ENCODE measurements at regions not wholly inside any gene's neighbourhood (a gene's known extent, or its start where the extent isn't known, plus 50 kb on each side); places are given as distances from the start of the nearest gene placed in this dataset.

DNA sequence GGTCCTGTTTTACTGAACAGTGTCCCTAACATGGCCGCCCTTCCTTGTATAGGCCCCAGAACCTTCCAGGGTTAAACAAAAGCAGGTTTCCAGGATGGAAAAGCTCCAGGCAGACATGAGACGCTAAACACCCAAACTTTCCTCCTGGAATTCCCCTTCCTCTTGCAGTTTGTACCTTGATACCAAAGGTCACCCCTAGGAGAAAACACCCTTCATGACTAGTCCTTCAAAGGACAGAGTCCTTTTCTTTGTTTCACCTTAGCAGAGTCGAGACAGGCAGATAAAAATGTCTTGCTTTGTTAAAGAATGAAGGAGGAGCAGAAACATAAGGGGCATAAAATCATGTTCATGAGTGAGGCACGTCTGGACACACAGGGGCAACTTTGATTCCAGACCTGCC, 247.5 kb downstream of the BCOR start:
- Histone ChIP-seq H3K27me3 (no peaks in the 10 kb centered on the region), H3K27ac (no peak overlapping the region), H3K9me3 (no peaks in the 10 kb centered on the region), H3K4me1 (peaks cover 0 to under 1% (median under 1%) of the 10 kb centered on the region in 3 donors), H3K4me3 (no peak overlapping the region), H3K36me3 (no peaks in the 10 kb centered on the region)
- DNase-seq = no peak
- 69 to 80% methylated on average over 2 to 3 of the region's 4 CpGs for WGBS, 2 donors
- intact Hi-C loops (cut with DNase I) = no loop called here
- TF ChIP-seq, protein P1, sequence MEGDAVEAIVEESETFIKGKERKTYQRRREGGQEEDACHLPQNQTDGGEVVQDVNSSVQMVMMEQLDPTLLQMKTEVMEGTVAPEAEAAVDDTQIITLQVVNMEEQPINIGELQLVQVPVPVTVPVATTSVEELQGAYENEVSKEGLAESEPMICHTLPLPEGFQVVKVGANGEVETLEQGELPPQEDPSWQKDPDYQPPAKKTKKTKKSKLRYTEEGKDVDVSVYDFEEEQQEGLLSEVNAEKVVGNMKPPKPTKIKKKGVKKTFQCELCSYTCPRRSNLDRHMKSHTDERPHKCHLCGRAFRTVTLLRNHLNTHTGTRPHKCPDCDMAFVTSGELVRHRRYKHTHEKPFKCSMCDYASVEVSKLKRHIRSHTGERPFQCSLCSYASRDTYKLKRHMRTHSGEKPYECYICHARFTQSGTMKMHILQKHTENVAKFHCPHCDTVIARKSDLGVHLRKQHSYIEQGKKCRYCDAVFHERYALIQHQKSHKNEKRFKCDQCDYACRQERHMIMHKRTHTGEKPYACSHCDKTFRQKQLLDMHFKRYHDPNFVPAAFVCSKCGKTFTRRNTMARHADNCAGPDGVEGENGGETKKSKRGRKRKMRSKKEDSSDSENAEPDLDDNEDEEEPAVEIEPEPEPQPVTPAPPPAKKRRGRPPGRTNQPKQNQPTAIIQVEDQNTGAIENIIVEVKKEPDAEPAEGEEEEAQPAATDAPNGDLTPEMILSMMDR (IDR thresholded peaks at IDR 0.05) = no peak
- TF ChIP-seq POLR2A (IDR thresholded peaks at IDR 0.05) = no peak

DNA sequence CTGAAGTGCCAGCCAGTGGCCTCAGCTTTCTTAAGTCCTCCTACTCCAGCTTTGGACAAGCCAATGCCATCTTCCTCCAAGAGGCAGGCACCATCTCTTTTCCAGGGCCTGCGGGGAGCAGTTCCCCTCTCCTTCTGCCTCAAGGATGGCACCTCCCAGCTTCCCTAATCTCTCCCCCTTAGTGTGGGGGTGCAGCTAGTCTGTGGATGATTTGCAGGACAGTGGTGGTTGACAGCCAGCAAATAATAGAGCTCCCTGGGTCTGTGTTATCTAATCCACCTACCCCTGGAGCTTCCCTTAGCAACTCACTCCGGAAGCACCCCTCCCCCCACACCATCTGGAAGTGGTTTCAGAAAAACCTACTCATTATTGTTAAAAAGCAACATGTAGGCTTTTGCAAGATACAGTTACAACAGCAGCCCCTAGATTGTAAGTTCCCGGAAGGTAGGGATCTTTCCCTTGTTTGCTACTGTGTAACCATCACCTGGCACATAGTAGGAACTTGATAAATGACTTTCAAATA, 247.1 kb downstream of the BCOR start:
- Histone ChIP-seq H3K36me3 (no peaks in the 10 kb centered on the region), H3K4me1 (peaks cover 0 to 5% (median 5%) of the 10 kb centered on the region in 3 donors), H3K4me3 (no peak overlapping the region), H3K27ac (no peak overlapping the region), H3K9me3 (no peaks in the 10 kb centered on the region), H3K27me3 (no peaks in the 10 kb centered on the region)
- WGBS, 2 donors = 52 to 54% methylated on average over 1 to 3 of the region's 3 CpGs
- intact Hi-C loops (cut with DNase I) = no loop called here
- no peak for DNase-seq
- TF ChIP-seq, protein P1 (IDR thresholded peaks at IDR 0.05) = no peak
- no peak for TF ChIP-seq POLR2A (IDR thresholded peaks at IDR 0.05)

DNA sequence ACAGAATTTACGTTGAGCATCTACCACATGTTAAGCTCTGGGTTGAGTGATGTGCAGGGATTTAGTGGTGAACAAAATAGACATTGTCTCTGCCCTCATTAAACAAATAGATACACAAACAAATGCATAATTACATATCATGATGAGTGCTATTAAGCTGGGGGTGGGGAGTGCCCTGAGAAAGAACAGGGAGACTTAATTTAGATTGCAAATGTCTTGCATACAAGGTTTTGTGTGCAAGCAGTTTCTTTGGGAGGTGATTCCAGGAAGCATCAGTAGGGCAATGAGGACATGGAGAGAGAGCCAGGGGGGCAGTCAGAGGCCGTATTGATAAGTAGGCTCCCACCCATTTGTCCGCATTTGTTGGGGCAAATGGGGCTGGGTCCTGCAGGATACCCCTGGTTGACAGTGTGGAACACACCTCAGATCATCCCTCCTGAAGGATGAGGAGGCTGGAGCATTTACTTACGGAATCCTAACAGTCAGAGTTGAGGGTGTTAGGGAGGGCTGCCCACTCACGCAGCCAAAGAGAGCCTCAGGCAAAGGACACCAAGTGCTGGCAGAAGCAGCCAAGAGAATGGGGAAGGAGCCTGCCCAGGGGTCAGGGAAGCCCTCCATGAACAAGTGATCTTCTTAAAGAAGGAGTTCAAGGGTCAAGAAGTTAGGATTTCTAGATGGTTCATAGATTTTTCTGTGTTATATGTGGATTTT, 245.9 kb downstream of the BCOR start:
- WGBS, 2 donors = 64% methylated on average over 5 of the region's 5 CpGs; no CpG with 5 or more reads in 1 of the 2 donors
- TF ChIP-seq, protein P1 (IDR thresholded peaks at IDR 0.05) = no peak
- no peak for TF ChIP-seq POLR2A (IDR thresholded peaks at IDR 0.05)
- H3K4me3 ChIP-seq = no peak overlapping the region
- intact Hi-C loops (cut with DNase I) = no loop called here
- no peaks in the 10 kb centered on the region for H3K27me3 ChIP-seq
- peaks cover 0 to 11% (median 10%) of the 10 kb centered on the region in 3 donors for H3K4me1 ChIP-seq
- no peak overlapping the region for H3K27ac ChIP-seq
- no peak for DNase-seq
- no peaks in the 10 kb centered on the region for H3K9me3 ChIP-seq
- no peaks in the 10 kb centered on the region for H3K36me3 ChIP-seq

DNA sequence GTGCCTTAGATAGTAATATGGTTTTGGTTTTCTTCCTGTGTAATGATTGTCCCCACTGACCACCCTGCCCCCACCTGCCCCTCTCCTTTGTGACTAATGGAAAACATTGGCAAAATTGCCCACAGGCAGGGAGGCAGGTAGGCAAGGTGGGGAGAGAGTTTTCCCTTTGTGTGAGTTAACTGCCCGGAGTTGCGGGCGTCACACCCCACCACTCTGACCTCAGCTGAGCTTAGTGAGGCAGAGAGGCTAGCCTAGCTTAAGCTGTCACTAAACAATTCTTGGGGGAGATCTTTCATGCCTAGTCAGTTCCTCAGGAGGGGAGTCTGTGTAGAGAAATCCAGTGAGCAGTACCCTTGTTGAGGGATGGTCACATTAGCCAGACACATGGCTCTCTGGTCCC, 245.3 kb downstream of the BCOR start:
- intact Hi-C loops (cut with DNase I) = no loop called here
- Histone ChIP-seq H3K36me3 (no peaks in the 10 kb centered on the region), H3K4me1 (peaks cover 0 to 11% (median 10%) of the 10 kb centered on the region in 3 donors), H3K9me3 (no peaks in the 10 kb centered on the region), H3K27me3 (no peaks in the 10 kb centered on the region), H3K27ac (no peak overlapping the region), H3K4me3 (no peak overlapping the region)
- TF ChIP-seq POLR2A (IDR thresholded peaks at IDR 0.05) = no peak
- TF ChIP-seq, protein P1 (IDR thresholded peaks at IDR 0.05) = no peak
- WGBS, 2 donors = 100% methylated on average over 3 of the region's 3 CpGs; no CpG with 5 or more reads in 1 of the 2 donors
- DNase-seq = no peak

DNA sequence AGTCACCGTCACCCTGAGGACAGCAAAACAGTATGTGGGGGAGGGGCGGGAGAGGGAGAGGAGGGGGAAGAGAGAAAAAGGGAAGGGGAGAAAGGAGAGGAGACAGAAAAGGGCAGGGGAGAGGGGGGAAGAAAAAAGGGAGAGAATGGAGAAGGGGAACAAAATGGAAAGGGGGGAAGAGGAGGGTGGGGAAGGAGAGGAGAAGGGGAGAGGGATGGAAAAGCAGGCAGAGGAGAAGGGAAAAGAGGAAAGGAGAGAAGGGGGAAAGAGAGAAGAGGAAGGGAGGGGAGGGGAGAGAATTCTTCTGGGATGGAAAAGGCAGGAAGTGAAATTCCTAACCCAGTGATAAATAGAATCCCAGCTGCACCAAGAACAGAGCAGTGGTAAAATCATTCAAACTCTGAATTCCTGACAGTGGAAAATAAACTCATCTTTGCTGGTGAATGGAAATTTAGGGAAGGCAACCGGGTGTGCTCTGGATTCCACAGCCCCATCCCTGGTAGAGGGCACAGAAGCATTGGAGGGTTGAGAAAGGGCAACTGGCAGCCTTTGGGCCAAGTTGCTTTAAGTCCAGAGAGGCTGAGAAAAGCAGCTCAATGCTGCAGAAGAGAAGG, 244.2 kb downstream of the BCOR start:
- Histone ChIP-seq H3K27me3 (no peaks in the 10 kb centered on the region), H3K9me3 (no peaks in the 10 kb centered on the region), H3K27ac (no peak overlapping the region), H3K36me3 (no peaks in the 10 kb centered on the region), H3K4me3 (no peak overlapping the region), H3K4me1 (peaks cover 0 to 15% (median 10%) of the 10 kb centered on the region in 3 donors)
- TF ChIP-seq, protein P1 (IDR thresholded peaks at IDR 0.05) = no peak
- no peak for TF ChIP-seq POLR2A (IDR thresholded peaks at IDR 0.05)
- no peak for DNase-seq
- WGBS, 2 donors = 33 to 76% methylated on average over 2 to 3 of the region's 3 CpGs
- intact Hi-C loops (cut with DNase I) = no loop called here
